ENCODE measurements at regions not wholly inside any gene's neighbourhood (a gene's known extent, or its start where the extent isn't known, plus 50 kb on each side); places are given as distances from the start of the nearest gene placed in this dataset.

DNA sequence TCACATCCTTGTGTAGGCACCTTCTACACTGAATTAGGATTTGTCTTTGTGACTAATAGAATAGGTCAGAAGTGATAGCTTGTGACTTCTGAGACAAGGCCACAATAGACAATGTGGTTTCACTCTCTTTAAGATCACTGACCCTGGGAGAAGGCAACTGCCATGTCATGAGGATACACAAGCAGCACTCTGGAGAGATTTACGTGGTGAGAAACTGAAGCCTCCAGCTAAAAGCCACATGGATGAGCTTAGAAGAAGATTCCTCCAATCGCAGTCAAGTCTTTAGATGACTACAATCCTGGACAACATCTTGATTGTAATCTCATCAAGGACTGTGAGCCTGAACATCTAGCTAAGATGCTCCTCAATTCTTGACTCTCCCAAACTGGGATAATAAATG lies 206.6 kb downstream of the ESM1 start:
- ChIA-PET CTCF (interaction anchor here (1.3 to 1.4 kb wide), 2 partner anchors 262 to 359 kb away, joined by 5 to 6 read pairs; partner anchors contain the start of gene SNX18), POLR2A (interaction anchor here (0.8 kb wide), 1 partner anchor 75 kb away, joined by 3 read pairs; no protein-coding TSS in a partner anchor)
- no peak for DNase-seq (ENCODE audit: low read depth)
- TF ChIP-seq, protein P1, sequence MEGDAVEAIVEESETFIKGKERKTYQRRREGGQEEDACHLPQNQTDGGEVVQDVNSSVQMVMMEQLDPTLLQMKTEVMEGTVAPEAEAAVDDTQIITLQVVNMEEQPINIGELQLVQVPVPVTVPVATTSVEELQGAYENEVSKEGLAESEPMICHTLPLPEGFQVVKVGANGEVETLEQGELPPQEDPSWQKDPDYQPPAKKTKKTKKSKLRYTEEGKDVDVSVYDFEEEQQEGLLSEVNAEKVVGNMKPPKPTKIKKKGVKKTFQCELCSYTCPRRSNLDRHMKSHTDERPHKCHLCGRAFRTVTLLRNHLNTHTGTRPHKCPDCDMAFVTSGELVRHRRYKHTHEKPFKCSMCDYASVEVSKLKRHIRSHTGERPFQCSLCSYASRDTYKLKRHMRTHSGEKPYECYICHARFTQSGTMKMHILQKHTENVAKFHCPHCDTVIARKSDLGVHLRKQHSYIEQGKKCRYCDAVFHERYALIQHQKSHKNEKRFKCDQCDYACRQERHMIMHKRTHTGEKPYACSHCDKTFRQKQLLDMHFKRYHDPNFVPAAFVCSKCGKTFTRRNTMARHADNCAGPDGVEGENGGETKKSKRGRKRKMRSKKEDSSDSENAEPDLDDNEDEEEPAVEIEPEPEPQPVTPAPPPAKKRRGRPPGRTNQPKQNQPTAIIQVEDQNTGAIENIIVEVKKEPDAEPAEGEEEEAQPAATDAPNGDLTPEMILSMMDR (IDR thresholded peaks at IDR 0.05; ENCODE audit: insufficient read depth, low read depth, low read length) = no peak
- Histone ChIP-seq H3K4me3 (ENCODE audit: low read depth, low read length) (no peak overlapping the region), H3K36me3 (ENCODE audit: control insufficient read depth, insufficient read depth, low read length) (no peaks in the 10 kb centered on the region), H3K27me3 (ENCODE audit: control insufficient read depth, insufficient read depth, low read length) (no peaks in the 10 kb centered on the region)

DNA sequence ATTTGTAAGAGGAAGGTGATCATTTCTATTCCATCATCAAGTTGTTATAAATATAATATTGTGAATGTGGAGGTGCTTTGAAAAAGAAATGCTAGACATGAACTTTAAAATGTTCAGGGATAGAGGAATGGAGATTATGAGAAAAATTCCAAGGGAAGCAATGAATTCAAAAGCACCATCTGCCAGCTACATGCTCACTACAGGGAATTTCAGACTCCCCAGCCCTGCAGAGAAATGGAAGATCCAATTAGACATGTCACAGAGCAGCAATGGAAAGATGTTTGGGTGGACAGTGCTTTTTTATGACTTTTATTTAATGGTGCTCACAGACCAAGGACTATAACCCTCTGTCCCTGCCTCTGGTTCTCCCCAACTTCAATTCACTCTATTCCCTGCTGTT lies 209.7 kb downstream of the ESM1 start:
- DNase-seq (ENCODE audit: low read depth) = no peak
- ChIA-PET POLR2A (no interaction called here), CTCF (interaction anchor here (1.2 kb wide), 1 partner anchor 10 kb away, joined by 3 read pairs; no protein-coding TSS in a partner anchor)
- no peaks in the 10 kb centered on the region for H3K27me3 ChIP-seq (ENCODE audit: control insufficient read depth, insufficient read depth, low read length)
- H3K36me3 ChIP-seq (ENCODE audit: control insufficient read depth, insufficient read depth, low read length) = no peaks in the 10 kb centered on the region
- TF ChIP-seq, protein P1 (IDR thresholded peaks at IDR 0.05; ENCODE audit: insufficient read depth, low read depth, low read length) = no peak
- no peak overlapping the region for H3K4me3 ChIP-seq (ENCODE audit: low read depth, low read length)

DNA sequence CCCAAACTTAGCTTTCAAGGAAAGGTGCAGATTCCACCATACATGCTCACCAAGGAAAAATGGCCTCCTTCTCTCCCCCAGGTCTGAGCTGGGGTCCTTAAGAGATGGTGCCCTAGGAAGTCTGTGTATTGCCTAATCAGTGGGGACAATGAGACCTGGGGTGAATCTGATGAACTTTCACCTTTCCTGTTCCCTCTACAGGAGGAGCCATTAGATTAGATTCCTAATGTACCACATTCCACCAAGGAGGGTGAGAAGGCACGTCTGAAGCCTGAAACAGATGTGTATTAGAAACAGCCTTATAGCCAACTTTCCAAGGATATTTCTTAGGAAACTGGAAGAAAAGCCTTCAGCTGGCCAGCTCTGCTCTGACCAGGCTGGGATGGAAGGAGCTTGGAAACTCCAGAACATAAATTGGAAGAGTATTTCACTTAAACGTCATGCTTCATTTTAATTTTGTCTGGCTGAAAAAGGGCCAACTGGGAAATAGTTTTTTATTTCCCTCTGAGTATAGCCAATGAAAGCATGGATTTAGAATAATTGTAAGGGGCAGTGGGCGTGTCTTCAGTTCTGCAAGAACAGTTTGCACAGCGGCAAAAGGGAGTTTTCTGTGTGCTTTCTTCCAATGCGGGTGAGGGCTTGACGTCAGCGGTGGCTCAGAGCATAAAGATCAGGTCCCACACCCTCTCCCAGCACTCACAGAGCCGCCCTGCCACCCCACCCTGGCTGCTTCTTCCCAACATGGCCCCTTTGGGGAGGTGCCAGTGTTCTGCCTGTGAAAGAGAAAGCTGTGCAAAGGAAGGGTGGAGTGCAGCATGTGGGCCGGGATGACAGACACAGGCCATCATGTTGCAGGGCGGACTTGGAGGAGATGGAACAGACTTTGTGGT lies 210.9 kb downstream of the ESM1 start:
- TF ChIP-seq, protein P1 (IDR thresholded peaks at IDR 0.05; ENCODE audit: insufficient read depth, low read depth, low read length) = no peak
- ChIA-PET POLR2A (no interaction called here), CTCF (no interaction called here)
- H3K36me3 ChIP-seq (ENCODE audit: control insufficient read depth, insufficient read depth, low read length) = no peaks in the 10 kb centered on the region
- no peak overlapping the region for H3K4me3 ChIP-seq (ENCODE audit: low read depth, low read length)
- no peaks in the 10 kb centered on the region for H3K27me3 ChIP-seq (ENCODE audit: control insufficient read depth, insufficient read depth, low read length)
- no peak for DNase-seq (ENCODE audit: low read depth)

DNA sequence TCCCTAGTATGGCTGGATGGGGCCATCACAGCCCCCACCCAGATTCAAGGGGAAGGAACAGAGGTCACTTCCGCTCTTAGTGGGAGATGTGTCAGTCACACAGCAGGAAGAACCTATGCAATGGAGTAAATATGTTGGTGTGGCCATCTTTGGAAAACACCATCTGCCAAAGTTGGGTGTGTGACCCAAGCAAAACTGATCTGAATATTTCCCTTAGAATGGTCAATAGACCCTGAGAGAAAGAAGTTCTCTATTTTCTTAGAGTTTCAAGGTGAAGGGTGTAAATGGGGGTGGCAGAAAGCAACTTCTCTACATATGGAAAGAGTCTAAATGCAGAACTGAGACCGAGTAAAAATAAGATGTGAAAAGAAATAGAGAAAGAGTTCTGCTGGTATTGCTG lies 212.7 kb downstream of the ESM1 start:
- Histone ChIP-seq H3K36me3 (ENCODE audit: control insufficient read depth, insufficient read depth, low read length) (no peaks in the 10 kb centered on the region), H3K4me3 (ENCODE audit: low read depth, low read length) (no peak overlapping the region), H3K27me3 (ENCODE audit: control insufficient read depth, insufficient read depth, low read length) (no peaks in the 10 kb centered on the region)
- CTCF ChIA-PET = interaction anchor here (1.1 kb wide), 1 partner anchor 14 kb away, joined by 3 read pairs; no protein-coding TSS in a partner anchor
- TF ChIP-seq, protein P1 (IDR thresholded peaks at IDR 0.05; ENCODE audit: insufficient read depth, low read depth, low read length) = no peak
- POLR2A ChIA-PET = no interaction called here
- DNase-seq (ENCODE audit: low read depth) = no peak

DNA sequence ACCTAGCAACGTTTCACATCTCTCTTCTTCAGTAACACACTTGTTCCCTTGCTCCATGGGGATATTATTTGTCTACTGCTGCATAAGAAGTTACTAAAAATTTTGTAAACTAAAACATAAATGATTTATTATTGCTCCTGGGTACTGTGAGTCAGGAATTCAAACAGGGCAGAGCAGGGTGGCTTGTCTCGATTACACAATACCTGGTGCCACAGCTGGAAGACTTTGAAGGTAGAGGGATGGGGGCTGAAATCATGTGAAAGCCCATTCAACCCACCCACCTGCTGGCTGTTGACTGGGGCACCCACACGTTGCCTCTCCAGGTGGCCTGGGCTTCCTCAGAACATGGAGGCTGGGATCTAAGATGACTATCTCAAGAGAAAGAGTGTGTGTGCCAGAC lies 213.2 kb downstream of the ESM1 start:
- TF ChIP-seq, protein P1 (IDR thresholded peaks at IDR 0.05; ENCODE audit: insufficient read depth, low read depth, low read length) = no peak
- Histone ChIP-seq H3K27me3 (ENCODE audit: control insufficient read depth, insufficient read depth, low read length) (no peaks in the 10 kb centered on the region), H3K4me3 (ENCODE audit: low read depth, low read length) (no peak overlapping the region), H3K36me3 (ENCODE audit: control insufficient read depth, insufficient read depth, low read length) (no peaks in the 10 kb centered on the region)
- ChIA-PET POLR2A (no interaction called here), CTCF (no interaction called here)
- DNase-seq (ENCODE audit: low read depth) = no peak
